GM21786 (cell line): ENCODE measurements at regions not wholly inside any gene's neighbourhood (a gene's known extent, or its start where the extent isn't known, plus 50 kb on each side); places are given as distances from the start of the nearest gene placed in this dataset.
"Not testable (repeated sequence)": the region's sequence is repeated elsewhere in the genome, so short reads cannot be mapped to it uniquely, and the experiment has no call there.

Source experiments
- ATAC-seq: cut with Tn5 transposase; IDR thresholded peaks from one replicate; pipeline ENCODE4 v1.9.1; 2021; ENCODE audit not compliant: unreplicated experiment

GRCh38 chr6:135555550-135555949, 58.0 kb upstream of the AHI1 start:
- ATAC-seq = peak; percentile 75

- no peak for ATAC-seq
These were observed 60.0 kb upstream of the AHI1 start for GRCh38 chr6:135557582-135557981.

- ATAC-seq = not testable (repeated sequence)
These were observed 68.1 kb upstream of the AHI1 start for GRCh38 chr6:135565605-135566004.

GRCh38 chr6:135566311-135567068, 69.0 kb upstream of the AHI1 start:
- no peak for ATAC-seq

GRCh38 chr6:135567375-135568083, 70.0 kb upstream of the AHI1 start:
- ATAC-seq = no peak

- peak; percentile 68 for ATAC-seq
These were observed 70.8 kb upstream of the AHI1 start for GRCh38 chr6:135568379-135568778.

- ATAC-seq = no peak
These were observed 74.5 kb upstream of the AHI1 start for GRCh38 chr6:135572051-135572450.

- ATAC-seq = no peak
These were observed 78.1 kb upstream of the AHI1 start for GRCh38 chr6:135575629-135576028.

- no peak for ATAC-seq
These were observed 78.5 kb upstream of the AHI1 start for GRCh38 chr6:135576055-135576454.

GRCh38 chr6:135577059-135577538, 79.6 kb upstream of the AHI1 start:
- peak; percentile 78 for ATAC-seq

GRCh38 chr6:135578976-135579375, 81.4 kb upstream of the AHI1 start:
- no peak for ATAC-seq

GRCh38 chr6:135581211-135581610, 83.7 kb upstream of the AHI1 start:
- ATAC-seq = no peak

GRCh38 chr6:135583256-135583761, 85.8 kb upstream of the AHI1 start:
- ATAC-seq = no peak

GRCh38 chr6:135586388-135586787, 88.8 kb upstream of the AHI1 start:
- ATAC-seq = no peak

- no peak for ATAC-seq
These were observed 89.3 kb upstream of the AHI1 start for GRCh38 chr6:135586844-135587243.

GRCh38 chr6:135592276-135592675, 94.7 kb upstream of the AHI1 start:
- no peak for ATAC-seq

GRCh38 chr6:135594000-135594399, 96.5 kb upstream of the AHI1 start:
- no peak for ATAC-seq

- ATAC-seq = no peak
These were observed 102.7 kb upstream of the AHI1 start for GRCh38 chr6:135600086-135600702.

- ATAC-seq = no peak
These were observed 103.4 kb upstream of the AHI1 start for GRCh38 chr6:135600931-135601330.

- ATAC-seq = no peak
These were observed 104.3 kb upstream of the AHI1 start for GRCh38 chr6:135601857-135602256.

- no peak for ATAC-seq
These were observed 105.7 kb upstream of the AHI1 start for GRCh38 chr6:135603249-135603648.
